GM21737 (cell line): ENCODE measurements at regions not wholly inside any gene's neighbourhood (a gene's known extent, or its start where the extent isn't known, plus 50 kb on each side); places are given as distances from the start of the nearest gene placed in this dataset.

Experiments used
- ATAC-seq: cut with Tn5 transposase; IDR thresholded peaks from one replicate; pipeline ENCODE4 v1.9.1; 2021; ENCODE audit warnings: mild to moderate bottlenecking, moderate library complexity; ENCODE audit not compliant: unreplicated experiment

DNA sequence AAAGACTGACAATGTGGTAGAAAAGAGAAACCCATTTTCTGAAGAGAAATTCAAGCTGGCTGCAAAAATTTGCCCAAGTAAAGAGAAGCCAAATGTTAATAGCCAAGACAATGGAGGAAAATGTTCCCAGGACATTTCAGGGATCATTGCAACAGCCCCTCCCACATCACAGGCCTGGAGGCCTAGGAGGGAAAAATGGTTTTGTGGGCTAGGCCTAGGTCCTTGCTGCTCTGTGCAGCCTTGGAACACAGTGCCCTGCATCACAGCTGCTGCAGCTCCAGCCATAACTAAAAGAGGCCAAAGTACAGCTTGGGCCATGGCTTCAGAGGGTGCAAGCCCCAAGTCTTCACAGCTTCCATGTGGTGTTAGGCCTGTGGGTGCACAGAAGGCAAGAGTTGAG lies 332.4 kb upstream of the LRIG3 start:
- no peak for ATAC-seq

GRCh38 chr12:59250766-59251165 lies 330.5 kb upstream of the LRIG3 start:
- no peak for ATAC-seq

GRCh38 chr12:59240048-59240447 lies 319.7 kb upstream of the LRIG3 start:
- ATAC-seq = no peak

- no peak for ATAC-seq
Observed at GRCh38 chr12:59234391-59234790, 314.1 kb upstream of the LRIG3 start.

GRCh38 chr12:59230334-59230733 lies 310.0 kb upstream of the LRIG3 start:
- no peak for ATAC-seq

DNA sequence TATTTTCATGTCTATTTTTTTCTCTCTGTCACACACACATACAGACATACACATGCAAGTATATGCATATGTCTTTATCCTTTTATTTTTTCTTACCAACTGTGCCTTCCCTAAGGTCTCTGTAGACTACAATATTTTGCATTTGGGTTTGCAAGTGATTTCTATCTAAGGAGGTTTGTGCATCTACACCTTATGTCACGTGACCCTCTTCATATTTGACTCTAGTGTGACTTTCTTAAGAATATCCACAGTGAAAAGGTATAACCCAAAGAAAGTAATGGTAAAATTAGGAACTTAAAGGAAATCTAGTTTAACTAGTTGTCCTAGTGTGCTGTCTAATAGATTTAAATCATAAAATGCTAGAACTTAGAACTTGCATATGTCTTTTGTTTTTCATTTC lies 298.8 kb upstream of the LRIG3 start:
- no peak for ATAC-seq

DNA sequence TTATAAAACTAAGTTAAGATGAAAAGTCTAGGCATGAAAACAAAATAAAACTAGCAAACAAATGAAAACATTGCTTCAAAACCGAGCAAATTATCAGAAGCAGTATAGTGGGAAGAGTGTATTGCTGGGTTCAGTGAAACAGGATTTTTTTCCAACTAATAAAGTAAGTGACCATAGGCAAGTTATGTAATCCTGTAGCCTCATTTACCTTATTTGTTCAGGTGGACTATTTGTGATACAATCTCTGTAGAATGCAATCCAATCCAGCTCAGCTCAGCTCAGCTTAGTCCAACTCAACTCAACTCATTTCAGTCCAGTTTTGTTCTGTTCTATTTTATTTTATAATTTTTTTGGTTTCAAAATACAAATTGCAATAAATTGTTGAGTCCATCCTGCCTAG lies 276.7 kb upstream of the LRIG3 start:
- no peak for ATAC-seq

DNA sequence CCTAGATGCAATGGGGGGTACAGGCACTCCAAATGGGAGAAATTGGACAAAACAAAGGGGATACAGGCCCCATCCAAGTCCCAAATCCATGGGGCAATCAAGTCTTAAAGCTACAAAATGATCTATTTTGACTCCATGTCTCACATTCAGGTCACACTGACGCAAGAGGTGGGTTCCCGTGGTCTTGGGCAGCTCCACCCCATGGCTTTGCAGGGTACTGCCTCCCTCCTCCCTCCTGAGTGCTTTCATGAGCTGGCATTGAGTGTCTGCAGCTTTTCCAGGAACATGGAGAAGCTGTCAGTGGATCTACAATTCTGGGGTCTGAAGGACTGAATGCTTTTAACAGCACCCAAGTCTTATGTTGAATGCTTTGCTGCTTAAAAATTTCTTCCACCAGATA lies 274.5 kb upstream of the LRIG3 start:
- ATAC-seq = no peak

DNA sequence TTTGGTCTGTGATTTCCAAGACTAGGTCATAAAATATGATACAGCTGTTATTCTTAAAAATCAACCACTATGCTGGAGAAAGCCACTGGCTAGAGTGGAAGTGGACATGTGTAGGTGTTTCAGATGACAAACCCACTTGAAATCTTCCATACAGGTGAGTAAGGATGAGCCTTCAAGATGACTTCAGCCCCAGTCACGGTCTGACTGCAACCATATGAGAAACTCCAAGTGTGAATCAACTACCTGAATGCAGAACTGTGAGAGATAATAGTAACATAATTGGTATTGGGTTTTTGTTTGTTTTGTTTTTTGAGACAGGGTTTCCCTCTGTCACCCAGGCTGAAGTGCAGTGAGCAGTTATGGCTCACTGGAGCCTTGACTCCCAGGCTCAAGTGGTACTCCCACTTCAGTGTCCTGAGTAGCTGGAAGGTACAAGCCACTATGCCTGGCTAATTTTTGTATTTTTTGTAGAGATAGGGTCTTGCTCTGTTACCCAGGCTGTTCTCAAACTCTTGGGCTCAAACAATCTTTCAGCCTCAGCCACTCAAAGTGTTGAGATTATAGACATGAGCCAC lies 273.3 kb upstream of the LRIG3 start:
- ATAC-seq = no peak

- ATAC-seq = no peak
Observed at GRCh38 chr12:59191372-59191771, 271.1 kb upstream of the LRIG3 start.

- ATAC-seq = no peak
Observed at GRCh38 chr12:59186451-59186850, 266.1 kb upstream of the LRIG3 start.

- no peak for ATAC-seq
Observed at GRCh38 chr12:59185295-59185694, 265.0 kb upstream of the LRIG3 start.

GRCh38 chr12:59182658-59183455 lies 262.6 kb upstream of the LRIG3 start:
- ATAC-seq = no peak

- no peak for ATAC-seq
Observed at GRCh38 chr12:59182191-59182590, 261.9 kb upstream of the LRIG3 start.

GRCh38 chr12:59181196-59181777 lies 261.0 kb upstream of the LRIG3 start:
- no peak for ATAC-seq

DNA sequence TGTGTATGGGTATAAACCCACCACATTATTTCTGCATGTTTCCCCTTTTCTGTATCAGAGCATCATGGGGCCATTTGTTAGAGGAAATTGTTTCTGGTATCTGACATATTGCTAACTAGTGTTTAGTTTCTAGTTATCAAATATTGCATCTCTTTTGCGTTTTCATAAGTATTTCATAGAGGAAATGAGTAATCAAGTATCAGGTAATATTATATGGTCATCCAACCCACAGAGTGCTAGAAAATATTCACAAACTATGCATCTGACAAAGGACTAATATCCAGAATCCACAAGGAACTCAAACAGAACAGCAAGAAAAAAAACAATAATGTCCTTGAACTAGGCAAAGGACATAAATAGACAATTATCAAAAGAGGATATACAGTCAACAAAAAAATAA lies 258.9 kb upstream of the LRIG3 start:
- no peak for ATAC-seq

DNA sequence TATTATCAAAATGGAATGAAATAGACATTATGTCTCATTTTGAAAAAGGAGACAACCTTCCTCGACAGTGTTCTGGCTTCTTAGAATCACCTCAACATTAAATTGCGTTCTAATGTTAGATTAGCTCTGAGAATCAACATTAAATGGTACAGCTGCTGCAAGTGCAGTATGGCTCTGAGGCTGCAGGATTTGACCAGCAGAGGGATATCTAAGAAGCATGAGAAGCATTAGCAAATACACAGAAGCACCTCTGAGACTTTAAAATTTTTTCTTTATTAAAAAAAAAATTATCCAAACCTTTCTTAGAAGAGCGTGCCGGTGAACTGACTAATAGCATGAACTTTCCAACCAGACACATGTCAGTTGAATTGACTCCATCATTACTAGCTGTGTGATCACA lies 253.4 kb upstream of the LRIG3 start:
- ATAC-seq = no peak

GRCh38 chr12:59168647-59169046 lies 248.3 kb upstream of the LRIG3 start:
- ATAC-seq = no peak

GRCh38 chr12:59166457-59166856 lies 246.2 kb upstream of the LRIG3 start:
- ATAC-seq = no peak

- no peak for ATAC-seq
Observed at GRCh38 chr12:59164991-59165718, 244.9 kb upstream of the LRIG3 start.

GRCh38 chr12:59164226-59164625 lies 243.9 kb upstream of the LRIG3 start:
- no peak for ATAC-seq

- ATAC-seq = no peak
Observed at GRCh38 chr12:59158681-59159080, 238.4 kb upstream of the LRIG3 start.
